Panc1 (cell line): ENCODE measurements at regions not wholly inside any gene's neighbourhood (a gene's known extent, or its start where the extent isn't known, plus 50 kb on each side); places are given as distances from the start of the nearest gene placed in this dataset.

Source experiments
- ATAC-seq: fragments of 200-7000 bp; cut with Tn5 transposase; 2 replicates; pipeline ENCODE4 v1.9.1; 2020; ENCODE audit warnings: mild to moderate bottlenecking, moderate library complexity
- BruUV-seq: library from RNA; stranded (reverse); fragments of 400-500 nt; replicated peaks from 2 replicates; lab custom pipeline; 2021; lab: Mats Ljungman, UMichigan
- CTCF ChIA-PET: fragments of 300-600 bp; sonication (Branson Sonifier 250); formaldehyde crosslinking; loops from one replicate; lab custom pipeline; 2022; ENCODE audit warnings: antibody characterized with exemption; lab: Charles Lee
- POLR2A ChIA-PET: fragments of 300-600 bp; sonication (Branson Sonifier 250); formaldehyde crosslinking; loops from one replicate; lab custom pipeline; 2022; ENCODE audit warnings: antibody characterized with exemption; lab: Charles Lee
- DNase-seq: peaks from one replicate; pipeline ENCODE4 v3.0.0-alpha.2; 2010; ENCODE audit warnings: low read depth, low spot score
- H3K27ac ChIP-seq: 2 replicates; pipeline ENCODE4 v1.5.1; 2011; ENCODE audit warnings: mild to moderate bottlenecking, low read length, inconsistent platforms
- H3K27me3 ChIP-seq: fragments of 200-500 bp; sonication (Bioruptor generic); 2 replicates; pipeline ENCODE4 v1.6.0; 2014; ENCODE audit warnings: low read length, inconsistent platforms; ENCODE audit not compliant: control insufficient read depth, insufficient read depth
- H3K36me3 ChIP-seq: fragments of 200-500 bp; sonication (Bioruptor generic); 2 replicates; pipeline ENCODE4 v1.5.1; 2014; ENCODE audit warnings: inconsistent platforms, mild to moderate bottlenecking, low read length, moderate library complexity; ENCODE audit not compliant: control insufficient read depth, insufficient read depth
- H3K4me1 ChIP-seq: 2 replicates; pipeline ENCODE4 v1.5.1; 2011; ENCODE audit warnings: inconsistent platforms, mild to moderate bottlenecking, low read length, moderate library complexity; ENCODE audit not compliant: control insufficient read depth, insufficient read depth
- H3K4me3 ChIP-seq, 2 experiments: 2 replicates each; pipeline ENCODE4 v1.5.1; 2011 to 2012; ENCODE audit warnings: low read depth in 2 of 2, low read length in 2 of 2, mild to moderate bottlenecking in 2 of 2, inconsistent platforms in 1 of 2, moderate library complexity in 1 of 2
- H3K9me3 ChIP-seq: fragments of 200-500 bp; sonication (Bioruptor generic); 2 replicates; pipeline ENCODE4 v1.5.1; 2014; ENCODE audit warnings: low read depth, mild to moderate bottlenecking, inconsistent platforms, low read length, moderate library complexity; ENCODE audit not compliant: control insufficient read depth, insufficient read depth
- CTCF ChIP-seq: fragments of 450-650 bp; IDR thresholded peaks from 2 replicates; pipeline ENCODE4 v1.5.1; 2017; ENCODE audit warnings: mild to moderate bottlenecking
- POLR2AphosphoS5 ChIP-seq: IDR thresholded peaks from 2 replicates; pipeline ENCODE4 v1.6.1; 2012; ENCODE audit warnings: mild to moderate bottlenecking, low read depth, low read length, moderate library complexity
- REST ChIP-seq, 2 experiments: IDR thresholded peaks; 2 replicates each; pipeline ENCODE4 v1.6.1; 2011 to 2012; ENCODE audit warnings: low read depth in 2 of 2, control low read depth in 1 of 2, low read length in 1 of 2, mild to moderate bottlenecking in 1 of 2, moderate library complexity in 1 of 2; ENCODE audit not compliant: insufficient read depth in 1 of 2
- SIN3A ChIP-seq: IDR thresholded peaks from 2 replicates; pipeline ENCODE4 v1.6.1; 2012; ENCODE audit warnings: low read depth, mild to moderate bottlenecking, low read length, moderate library complexity, borderline replicate concordance; ENCODE audit not compliant: insufficient read depth
- TCF7L2 ChIP-seq: IDR thresholded peaks from 2 replicates; pipeline ENCODE4 v1.6.1; 2011; ENCODE audit warnings: mild to moderate bottlenecking, low read depth, low read length, inconsistent platforms
- in situ Hi-C: cut with HindIII; loops from 2 replicates; pipeline ENCODE4 v1.10.0; 2016; ENCODE audit warnings: low sequenced_read_pairs, low pct_unique_long_range_greater_than_20kb
- intact Hi-C: fragments of 100-400 bp; cut with micrococcal nuclease; formaldehyde crosslinking; loops from one replicate; pipeline ENCODE4 v1.10.0; 2022; ENCODE audit not compliant: unreplicated experiment

- intact Hi-C loops (no loop called here), in situ Hi-C loops (no loop called here)
- ChIA-PET CTCF (no interaction called here), POLR2A (no interaction called here)
- ATAC-seq (no peak), DNase-seq (no peak)
- no TSS peak for BruUV-seq
- Histone ChIP-seq H3K9me3 (no peaks in the 10 kb centered on the region), H3K36me3 (no peaks in the 10 kb centered on the region), H3K27ac (no peak overlapping the region), H3K4me3 (no peak overlapping the region), H3K27me3 (no peaks in the 10 kb centered on the region), H3K4me1 (no peaks in the 10 kb centered on the region)
- TF ChIP-seq TCF7L2 (no peak), SIN3A (no peak), CTCF (no peak), POLR2AphosphoS5 (no peak), REST (IDR thresholded peaks at IDR 0.05; ENCODE audit: insufficient read depth in 1 of 2, low read depth in 2 of 2, low read length in 1 of 2) (no peak)
Measured at GRCh38 chr6:132139611-132140010, 188.4 kb upstream of the CCN2 start.

GRCh38 chr6:132136981-132137380 is 185.8 kb upstream of the CCN2 start:
- Histone ChIP-seq H3K4me1 (no peaks in the 10 kb centered on the region), H3K9me3 (no peaks in the 10 kb centered on the region), H3K36me3 (no peaks in the 10 kb centered on the region), H3K27ac (no peak overlapping the region), H3K4me3 (no peak overlapping the region), H3K27me3 (no peaks in the 10 kb centered on the region)
- ATAC-seq (no peak), DNase-seq (no peak)
- CTCF ChIA-PET = no interaction called here
- intact Hi-C loops = no loop called here
- POLR2A ChIA-PET = no interaction called here
- BruUV-seq = no TSS peak
- in situ Hi-C loops = no loop called here
- no peak for TF ChIP-seq REST (IDR thresholded peaks at IDR 0.05; ENCODE audit: insufficient read depth in 1 of 2, low read depth in 2 of 2, low read length in 1 of 2)
- TF ChIP-seq POLR2AphosphoS5 = no peak
- TF ChIP-seq SIN3A = no peak
- no peak for TF ChIP-seq CTCF
- TF ChIP-seq TCF7L2 = no peak
